ENCODE measurements at regions not wholly inside any gene's neighbourhood (a gene's known extent, or its start where the extent isn't known, plus 50 kb on each side); places are given as distances from the start of the nearest gene placed in this dataset.
"Not testable (repeated sequence)": the region's sequence is repeated elsewhere in the genome, so short reads cannot be mapped to it uniquely, and the experiment has no call there.

- no peak for DNase-seq (ENCODE audit: low read depth in 3 of 3, low spot score in 2 of 3)
Measured at GRCh38 chr6:155765275-155766194, 309.9 kb upstream of the NOX3 start.

GRCh38 chr6:155762649-155763048 lies 307.0 kb upstream of the NOX3 start:
- DNase-seq (ENCODE audit: low read depth in 3 of 3, low spot score in 2 of 3) = no peak

GRCh38 chr6:155755452-155755851 lies 299.8 kb upstream of the NOX3 start:
- no peak for DNase-seq (ENCODE audit: low read depth in 3 of 3, low spot score in 2 of 3)

- not testable (repeated sequence) for DNase-seq (ENCODE audit: low read depth in 3 of 3, low spot score in 2 of 3)
Measured at GRCh38 chr6:155748778-155749177, 293.1 kb upstream of the NOX3 start.

GRCh38 chr6:155747491-155747890 lies 291.9 kb upstream of the NOX3 start:
- no peak for DNase-seq (ENCODE audit: low read depth in 3 of 3, low spot score in 2 of 3)

GRCh38 chr6:155740781-155741399 lies 285.3 kb upstream of the NOX3 start:
- no peak for DNase-seq (ENCODE audit: low read depth in 3 of 3, low spot score in 2 of 3)

- DNase-seq (ENCODE audit: low read depth in 3 of 3, low spot score in 2 of 3) = no peak
Measured at GRCh38 chr6:155738602-155739105, 283.0 kb upstream of the NOX3 start.

- DNase-seq (ENCODE audit: low read depth in 3 of 3, low spot score in 2 of 3) = no peak
Measured at GRCh38 chr6:155717374-155717773, 261.7 kb upstream of the NOX3 start.

GRCh38 chr6:155710704-155711103 lies 255.1 kb upstream of the NOX3 start:
- no peak for DNase-seq (ENCODE audit: low read depth in 3 of 3, low spot score in 2 of 3)

- DNase-seq (ENCODE audit: low read depth in 3 of 3, low spot score in 2 of 3) = no peak
Measured at GRCh38 chr6:155709262-155709661, 253.6 kb upstream of the NOX3 start.

- DNase-seq (ENCODE audit: low read depth in 3 of 3, low spot score in 2 of 3) = no peak
Measured at GRCh38 chr6:155708100-155708499, 252.5 kb upstream of the NOX3 start.

- no peak for DNase-seq (ENCODE audit: low read depth in 3 of 3, low spot score in 2 of 3)
Measured at GRCh38 chr6:155706806-155707205, 251.2 kb upstream of the NOX3 start.

- DNase-seq (ENCODE audit: low read depth in 3 of 3, low spot score in 2 of 3) = no peak
Measured at GRCh38 chr6:155706341-155706740, 250.7 kb upstream of the NOX3 start.

- no peak for DNase-seq (ENCODE audit: low read depth in 3 of 3, low spot score in 2 of 3)
Measured at GRCh38 chr6:155701342-155701741, 245.7 kb upstream of the NOX3 start.

- DNase-seq (ENCODE audit: low read depth in 3 of 3, low spot score in 2 of 3) = no peak
Measured at GRCh38 chr6:155695495-155695894, 239.9 kb upstream of the NOX3 start.

GRCh38 chr6:155694419-155694790 lies 238.8 kb upstream of the NOX3 start:
- no peak for DNase-seq (ENCODE audit: low read depth in 3 of 3, low spot score in 2 of 3)

GRCh38 chr6:155693573-155694418 lies 238.2 kb upstream of the NOX3 start:
- peak; percentile 27 to 41 (median 32) for DNase-seq (ENCODE audit: low read depth in 3 of 3, low spot score in 2 of 3)

- no peak for DNase-seq (ENCODE audit: low read depth in 3 of 3, low spot score in 2 of 3)
Measured at GRCh38 chr6:155690820-155691219, 235.2 kb upstream of the NOX3 start.

- no peak for DNase-seq (ENCODE audit: low read depth in 3 of 3, low spot score in 2 of 3)
Measured at GRCh38 chr6:155687645-155688044, 232.0 kb upstream of the NOX3 start.

- no peak for DNase-seq (ENCODE audit: low read depth in 3 of 3, low spot score in 2 of 3)
Measured at GRCh38 chr6:155684416-155685196, 229.0 kb upstream of the NOX3 start.
